ENCODE measurements at regions not wholly inside any gene's neighbourhood (a gene's known extent, or its start where the extent isn't known, plus 50 kb on each side); places are given as distances from the start of the nearest gene placed in this dataset.

DNA sequence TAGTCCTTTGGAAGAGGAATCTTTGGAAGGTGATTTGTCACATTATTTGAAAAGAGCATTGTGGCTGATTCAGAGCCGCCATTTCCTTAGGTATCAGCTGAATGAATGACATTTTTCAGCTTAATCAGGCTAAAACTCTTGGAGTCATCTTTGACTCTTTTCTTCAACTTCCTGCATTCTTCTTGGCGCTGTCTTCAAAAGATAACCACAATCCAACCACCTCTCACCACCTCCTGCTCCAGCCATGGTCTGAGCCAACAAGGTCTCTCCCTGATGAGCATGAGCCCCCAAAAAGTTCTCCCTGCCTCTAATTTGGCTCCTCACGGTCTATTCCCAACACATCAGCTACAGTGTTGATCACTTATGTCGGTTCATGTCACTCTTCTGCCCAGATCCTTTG is 297.6 kb upstream of the RUNX1 start:
- no peak for TF ChIP-seq ZNF565 (CRISPR knock-in tag; conservative IDR thresholded peaks at IDR 0.05; ENCODE audit: low read depth)
- TF ChIP-seq ISL1 (CRISPR knock-in tag; IDR thresholded peaks at IDR 0.05), result no peak
- TF ChIP-seq TOX (CRISPR knock-in tag; IDR thresholded peaks at IDR 0.05; ENCODE audit: borderline replicate concordance), result no peak
- TF ChIP-seq SNAI2 (CRISPR knock-in tag; IDR thresholded peaks at IDR 0.05), result no peak
- TF ChIP-seq, protein P1, sequence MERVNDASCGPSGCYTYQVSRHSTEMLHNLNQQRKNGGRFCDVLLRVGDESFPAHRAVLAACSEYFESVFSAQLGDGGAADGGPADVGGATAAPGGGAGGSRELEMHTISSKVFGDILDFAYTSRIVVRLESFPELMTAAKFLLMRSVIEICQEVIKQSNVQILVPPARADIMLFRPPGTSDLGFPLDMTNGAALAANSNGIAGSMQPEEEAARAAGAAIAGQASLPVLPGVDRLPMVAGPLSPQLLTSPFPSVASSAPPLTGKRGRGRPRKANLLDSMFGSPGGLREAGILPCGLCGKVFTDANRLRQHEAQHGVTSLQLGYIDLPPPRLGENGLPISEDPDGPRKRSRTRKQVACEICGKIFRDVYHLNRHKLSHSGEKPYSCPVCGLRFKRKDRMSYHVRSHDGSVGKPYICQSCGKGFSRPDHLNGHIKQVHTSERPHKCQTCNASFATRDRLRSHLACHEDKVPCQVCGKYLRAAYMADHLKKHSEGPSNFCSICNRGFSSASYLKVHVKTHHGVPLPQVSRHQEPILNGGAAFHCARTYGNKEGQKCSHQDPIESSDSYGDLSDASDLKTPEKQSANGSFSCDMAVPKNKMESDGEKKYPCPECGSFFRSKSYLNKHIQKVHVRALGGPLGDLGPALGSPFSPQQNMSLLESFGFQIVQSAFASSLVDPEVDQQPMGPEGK (CRISPR knock-in tag; IDR thresholded peaks at IDR 0.05; ENCODE audit: borderline replicate concordance), result no peak

Data from SK-N-SH treated with all-trans-retinoic acid at 6 μM for 48 hours (cell line).